IMR-90 (cell line): ENCODE measurements at regions not wholly inside any gene's neighbourhood (a gene's known extent, or its start where the extent isn't known, plus 50 kb on each side); places are given as distances from the start of the nearest gene placed in this dataset.

Source experiments
- BHLHE40 ChIP-seq: fragments of 150-350 bp; IDR thresholded peaks from 2 replicates; pipeline ENCODE4 v1.6.1; 2016; ENCODE audit warnings: mild to moderate bottlenecking, low read depth, low read length
- CEBPB ChIP-seq: IDR thresholded peaks from 2 replicates; pipeline ENCODE4 v1.6.1; 2012; ENCODE audit warnings: low read depth, low read length, improper control_type of control experiment
- MXI1 ChIP-seq: IDR thresholded peaks from 2 replicates; pipeline ENCODE4 v1.6.1; 2012; ENCODE audit warnings: low read depth, mild to moderate bottlenecking, low read length, moderate library complexity, borderline replicate concordance
- POLR2A ChIP-seq: IDR thresholded peaks from 2 replicates; pipeline ENCODE4 v1.6.1; 2012; ENCODE audit warnings: mild to moderate bottlenecking, low read depth, low read length
- RAD21 ChIP-seq: IDR thresholded peaks from 2 replicates; pipeline ENCODE4 v1.6.1; 2012; ENCODE audit warnings: low read length, improper control_type of control experiment
- RCOR1 ChIP-seq: IDR thresholded peaks from 2 replicates; pipeline ENCODE4 v1.6.1; 2012; ENCODE audit warnings: mild to moderate bottlenecking, low read length, improper control_type of control experiment; ENCODE audit not compliant: insufficient replicate concordance
- SMC3 ChIP-seq: fragments of 150-350 bp; IDR thresholded peaks from 2 replicates; pipeline ENCODE4 v1.6.1; 2016; ENCODE audit warnings: low read depth, mild to moderate bottlenecking, antibody characterized with exemption, low read length, moderate library complexity
- TF ChIP-seq, protein P1 (sequence below): conservative IDR thresholded peaks from 2 replicates; pipeline ENCODE4 v1.5.1; 2012; ENCODE audit warnings: mild to moderate bottlenecking, low read depth, low read length, improper control_type of control experiment
- TF ChIP-seq, protein P2 (sequence below): fragments of 150-350 bp; IDR thresholded peaks from 2 replicates; pipeline ENCODE4 v1.6.1; 2017; ENCODE audit warnings: mild to moderate bottlenecking, antibody characterized with exemption, low read length, low read depth

DNA sequence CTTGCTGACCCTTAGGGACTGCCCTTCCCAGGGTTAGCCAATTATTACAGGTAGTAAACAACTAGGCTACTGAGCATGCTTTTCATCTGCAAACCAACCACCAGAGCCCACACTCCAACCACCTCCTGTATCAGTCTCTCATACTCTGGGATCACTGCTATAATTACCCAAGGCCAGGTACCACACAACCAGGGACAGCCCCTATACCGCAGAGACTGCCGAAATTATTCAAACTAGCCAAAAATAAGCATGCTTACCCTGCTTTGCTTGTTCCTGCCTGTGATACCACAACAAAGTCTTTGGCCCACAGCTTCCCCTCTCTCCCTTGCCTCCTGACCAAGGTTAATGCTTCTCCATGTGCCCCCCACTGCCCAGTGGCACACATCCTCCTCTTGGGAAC, 197.6 kb upstream of the SRRM4 start:
- TF ChIP-seq, protein P1, sequence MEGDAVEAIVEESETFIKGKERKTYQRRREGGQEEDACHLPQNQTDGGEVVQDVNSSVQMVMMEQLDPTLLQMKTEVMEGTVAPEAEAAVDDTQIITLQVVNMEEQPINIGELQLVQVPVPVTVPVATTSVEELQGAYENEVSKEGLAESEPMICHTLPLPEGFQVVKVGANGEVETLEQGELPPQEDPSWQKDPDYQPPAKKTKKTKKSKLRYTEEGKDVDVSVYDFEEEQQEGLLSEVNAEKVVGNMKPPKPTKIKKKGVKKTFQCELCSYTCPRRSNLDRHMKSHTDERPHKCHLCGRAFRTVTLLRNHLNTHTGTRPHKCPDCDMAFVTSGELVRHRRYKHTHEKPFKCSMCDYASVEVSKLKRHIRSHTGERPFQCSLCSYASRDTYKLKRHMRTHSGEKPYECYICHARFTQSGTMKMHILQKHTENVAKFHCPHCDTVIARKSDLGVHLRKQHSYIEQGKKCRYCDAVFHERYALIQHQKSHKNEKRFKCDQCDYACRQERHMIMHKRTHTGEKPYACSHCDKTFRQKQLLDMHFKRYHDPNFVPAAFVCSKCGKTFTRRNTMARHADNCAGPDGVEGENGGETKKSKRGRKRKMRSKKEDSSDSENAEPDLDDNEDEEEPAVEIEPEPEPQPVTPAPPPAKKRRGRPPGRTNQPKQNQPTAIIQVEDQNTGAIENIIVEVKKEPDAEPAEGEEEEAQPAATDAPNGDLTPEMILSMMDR: no peak
- TF ChIP-seq MXI1: no peak
- TF ChIP-seq, protein P2, sequence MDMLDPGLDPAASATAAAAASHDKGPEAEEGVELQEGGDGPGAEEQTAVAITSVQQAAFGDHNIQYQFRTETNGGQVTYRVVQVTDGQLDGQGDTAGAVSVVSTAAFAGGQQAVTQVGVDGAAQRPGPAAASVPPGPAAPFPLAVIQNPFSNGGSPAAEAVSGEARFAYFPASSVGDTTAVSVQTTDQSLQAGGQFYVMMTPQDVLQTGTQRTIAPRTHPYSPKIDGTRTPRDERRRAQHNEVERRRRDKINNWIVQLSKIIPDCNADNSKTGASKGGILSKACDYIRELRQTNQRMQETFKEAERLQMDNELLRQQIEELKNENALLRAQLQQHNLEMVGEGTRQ: no peak
- TF ChIP-seq POLR2A: no peak
- no peak for TF ChIP-seq BHLHE40
- no peak for TF ChIP-seq RCOR1
- no peak for TF ChIP-seq RAD21
- TF ChIP-seq SMC3: no peak
- TF ChIP-seq CEBPB: no peak
